ENCODE measurements at regions not wholly inside any gene's neighbourhood (a gene's known extent, or its start where the extent isn't known, plus 50 kb on each side); places are given as distances from the start of the nearest gene placed in this dataset.

- DNase-seq (ENCODE audit: extremely low spot score, unreplicated experiment) = no peak
- H3K27ac Mint-ChIP-seq (ENCODE audit: unreplicated experiment) = no peak overlapping the region
- peaks cover 7% of the 10 kb centered on the region for H3K27me3 Mint-ChIP-seq (ENCODE audit: unreplicated experiment)
- TF ChIP-seq CTCF (IDR thresholded peaks at IDR 0.05) = no peak
- no peaks in the 10 kb centered on the region for H3K9me3 Mint-ChIP-seq (ENCODE audit: unreplicated experiment)
- H3K36me3 Mint-ChIP-seq (ENCODE audit: unreplicated experiment) = no peaks in the 10 kb centered on the region
- H3K4me1 Mint-ChIP-seq (ENCODE audit: unreplicated experiment) = no peaks in the 10 kb centered on the region
- H3K4me3 Mint-ChIP-seq (ENCODE audit: unreplicated experiment) = no peak overlapping the region
These were observed 242.3 kb upstream of the TFAP2D start for GRCh38 chr6:50471041-50471440.

GRCh38 chr6:50510361-50510760 lies 203.0 kb upstream of the TFAP2D start:
- Mint-ChIP-seq H3K4me3 (ENCODE audit: unreplicated experiment) (no peak overlapping the region), H3K27ac (ENCODE audit: unreplicated experiment) (no peak overlapping the region), H3K36me3 (ENCODE audit: unreplicated experiment) (no peaks in the 10 kb centered on the region), H3K4me1 (ENCODE audit: unreplicated experiment) (no peaks in the 10 kb centered on the region), H3K27me3 (ENCODE audit: unreplicated experiment) (peaks cover 8% of the 10 kb centered on the region), H3K9me3 (ENCODE audit: unreplicated experiment) (no peaks in the 10 kb centered on the region)
- no peak for DNase-seq (ENCODE audit: extremely low spot score, unreplicated experiment)
- TF ChIP-seq CTCF (IDR thresholded peaks at IDR 0.05) = no peak

- H3K4me3 Mint-ChIP-seq (ENCODE audit: unreplicated experiment) = no peak overlapping the region
- no peak for TF ChIP-seq CTCF (IDR thresholded peaks at IDR 0.05)
- H3K36me3 Mint-ChIP-seq (ENCODE audit: unreplicated experiment) = no peaks in the 10 kb centered on the region
- no peaks in the 10 kb centered on the region for H3K9me3 Mint-ChIP-seq (ENCODE audit: unreplicated experiment)
- H3K27ac Mint-ChIP-seq (ENCODE audit: unreplicated experiment) = no peak overlapping the region
- peaks cover 3% of the 10 kb centered on the region for H3K27me3 Mint-ChIP-seq (ENCODE audit: unreplicated experiment)
- no peak for DNase-seq (ENCODE audit: extremely low spot score, unreplicated experiment)
- H3K4me1 Mint-ChIP-seq (ENCODE audit: unreplicated experiment) = no peaks in the 10 kb centered on the region
These were observed 192.7 kb upstream of the TFAP2D start for GRCh38 chr6:50520326-50521266.

GRCh38 chr6:50524341-50524740 lies 189.0 kb upstream of the TFAP2D start:
- no peak overlapping the region for H3K4me3 Mint-ChIP-seq (ENCODE audit: unreplicated experiment)
- no peaks in the 10 kb centered on the region for H3K4me1 Mint-ChIP-seq (ENCODE audit: unreplicated experiment)
- no peaks in the 10 kb centered on the region for H3K9me3 Mint-ChIP-seq (ENCODE audit: unreplicated experiment)
- no peaks in the 10 kb centered on the region for H3K36me3 Mint-ChIP-seq (ENCODE audit: unreplicated experiment)
- H3K27ac Mint-ChIP-seq (ENCODE audit: unreplicated experiment) = no peak overlapping the region
- no peak for DNase-seq (ENCODE audit: extremely low spot score, unreplicated experiment)
- H3K27me3 Mint-ChIP-seq (ENCODE audit: unreplicated experiment) = peaks cover 3% of the 10 kb centered on the region
- no peak for TF ChIP-seq CTCF (IDR thresholded peaks at IDR 0.05)

- DNase-seq (ENCODE audit: extremely low spot score, unreplicated experiment) = no peak
- Mint-ChIP-seq H3K9me3 (ENCODE audit: unreplicated experiment) (no peaks in the 10 kb centered on the region), H3K4me3 (ENCODE audit: unreplicated experiment) (no peak overlapping the region), H3K4me1 (ENCODE audit: unreplicated experiment) (no peaks in the 10 kb centered on the region), H3K27ac (ENCODE audit: unreplicated experiment) (no peak overlapping the region), H3K36me3 (ENCODE audit: unreplicated experiment) (no peaks in the 10 kb centered on the region), H3K27me3 (ENCODE audit: unreplicated experiment) (peaks cover 8% of the 10 kb centered on the region)
- no peak for TF ChIP-seq CTCF (IDR thresholded peaks at IDR 0.05)
These were observed 185.3 kb upstream of the TFAP2D start for GRCh38 chr6:50527985-50528384.
